ENCODE measurements at regions not wholly inside any gene's neighbourhood (a gene's known extent, or its start where the extent isn't known, plus 50 kb on each side); places are given as distances from the start of the nearest gene placed in this dataset.

DNA sequence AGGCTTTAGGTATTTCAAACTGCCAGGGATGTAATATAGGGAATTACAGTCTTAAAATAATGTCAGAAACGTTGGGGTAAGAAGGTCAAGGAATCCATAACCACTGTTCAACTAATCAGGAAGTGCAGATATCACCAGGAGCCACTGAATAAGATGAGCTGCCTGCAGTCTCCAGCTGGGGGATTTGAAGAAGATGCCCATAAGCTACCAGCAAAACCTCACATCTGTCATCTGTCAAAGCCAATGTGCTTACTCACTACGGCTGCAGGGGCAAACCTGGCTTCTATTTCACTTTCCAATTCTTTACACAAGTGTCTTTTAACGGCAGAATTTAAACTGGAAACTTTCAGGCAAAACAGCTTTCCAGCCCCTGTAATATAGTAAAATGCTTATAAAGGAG lies 1410.1 kb upstream of the ATXN8OS start:
- Histone ChIP-seq H3K4me1 (replicated peaks) (no peaks in the 10 kb centered on the region), H3K4me3 (no peak overlapping the region), H3K27me3 (replicated peaks; ENCODE audit: insufficient read depth) (no peaks in the 10 kb centered on the region), H3K36me3 (no peaks in the 10 kb centered on the region), H3K9me3 (no peaks in the 10 kb centered on the region), H3K27ac (no peak overlapping the region)
- 8% methylated on average over 3 of the region's 3 CpGs for WGBS
- intact Hi-C loops (cut with DNase I): no loop called here
- DNase-seq (ENCODE audit: low spot score): no peak
- TF ChIP-seq POLR2AphosphoS5 (IDR thresholded peaks at IDR 0.05) (no peak), POLR2A (IDR thresholded peaks at IDR 0.05) (no peak)
- TF ChIP-seq, protein P1, sequence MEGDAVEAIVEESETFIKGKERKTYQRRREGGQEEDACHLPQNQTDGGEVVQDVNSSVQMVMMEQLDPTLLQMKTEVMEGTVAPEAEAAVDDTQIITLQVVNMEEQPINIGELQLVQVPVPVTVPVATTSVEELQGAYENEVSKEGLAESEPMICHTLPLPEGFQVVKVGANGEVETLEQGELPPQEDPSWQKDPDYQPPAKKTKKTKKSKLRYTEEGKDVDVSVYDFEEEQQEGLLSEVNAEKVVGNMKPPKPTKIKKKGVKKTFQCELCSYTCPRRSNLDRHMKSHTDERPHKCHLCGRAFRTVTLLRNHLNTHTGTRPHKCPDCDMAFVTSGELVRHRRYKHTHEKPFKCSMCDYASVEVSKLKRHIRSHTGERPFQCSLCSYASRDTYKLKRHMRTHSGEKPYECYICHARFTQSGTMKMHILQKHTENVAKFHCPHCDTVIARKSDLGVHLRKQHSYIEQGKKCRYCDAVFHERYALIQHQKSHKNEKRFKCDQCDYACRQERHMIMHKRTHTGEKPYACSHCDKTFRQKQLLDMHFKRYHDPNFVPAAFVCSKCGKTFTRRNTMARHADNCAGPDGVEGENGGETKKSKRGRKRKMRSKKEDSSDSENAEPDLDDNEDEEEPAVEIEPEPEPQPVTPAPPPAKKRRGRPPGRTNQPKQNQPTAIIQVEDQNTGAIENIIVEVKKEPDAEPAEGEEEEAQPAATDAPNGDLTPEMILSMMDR (IDR thresholded peaks at IDR 0.05): no peak

DNA sequence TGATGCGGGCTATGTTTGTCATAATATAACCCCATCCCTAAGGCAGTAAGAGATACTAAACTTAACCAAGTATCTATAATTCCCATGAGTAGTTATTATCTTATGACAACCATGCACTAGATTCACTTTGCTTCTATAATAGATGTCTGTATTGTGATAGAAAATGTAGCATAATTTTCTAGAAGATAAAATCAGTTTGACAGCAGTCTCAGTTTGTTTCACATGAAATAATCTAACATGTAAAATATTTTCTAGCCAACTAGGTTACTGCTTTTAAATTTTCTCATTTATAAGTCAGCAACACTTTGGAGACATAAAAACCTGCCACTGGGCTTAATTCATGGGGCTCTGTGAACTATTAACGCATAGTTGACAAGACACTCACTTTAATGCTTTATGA lies 1410.7 kb upstream of the ATXN8OS start:
- no peaks in the 10 kb centered on the region for H3K27me3 ChIP-seq (replicated peaks; ENCODE audit: insufficient read depth)
- TF ChIP-seq, protein P1 (IDR thresholded peaks at IDR 0.05): no peak
- no peak for TF ChIP-seq POLR2AphosphoS5 (IDR thresholded peaks at IDR 0.05)
- no peak for TF ChIP-seq POLR2A (IDR thresholded peaks at IDR 0.05)
- 89% methylated on average over 2 of the region's 2 CpGs for WGBS
- no peak for DNase-seq (ENCODE audit: low spot score)
- H3K4me1 ChIP-seq (replicated peaks): no peaks in the 10 kb centered on the region
- no peaks in the 10 kb centered on the region for H3K36me3 ChIP-seq
- no peak overlapping the region for H3K4me3 ChIP-seq
- no peak overlapping the region for H3K27ac ChIP-seq
- intact Hi-C loops (cut with DNase I): no loop called here
- no peaks in the 10 kb centered on the region for H3K9me3 ChIP-seq

DNA sequence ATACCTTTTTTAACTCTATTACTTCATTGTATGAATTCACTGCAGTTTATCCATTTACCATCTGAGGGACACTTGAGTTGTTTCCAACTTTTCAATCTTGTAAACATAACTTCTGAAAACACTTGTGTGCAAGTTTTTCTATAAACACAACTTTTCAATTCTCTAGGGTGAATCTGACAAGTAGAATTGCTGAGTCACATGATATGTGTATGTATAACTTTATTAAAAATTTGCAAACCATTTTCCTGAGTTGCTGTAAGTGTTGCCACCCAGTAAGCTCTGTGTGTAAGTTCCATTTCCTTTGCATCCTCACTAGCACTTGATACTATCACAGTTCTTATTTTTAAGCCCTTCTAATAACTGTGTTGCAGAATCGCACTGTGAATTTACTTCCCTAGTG lies 1415.6 kb upstream of the ATXN8OS start:
- Histone ChIP-seq H3K36me3 (no peaks in the 10 kb centered on the region), H3K9me3 (no peaks in the 10 kb centered on the region), H3K4me3 (no peak overlapping the region), H3K27ac (no peak overlapping the region), H3K4me1 (replicated peaks) (no peaks in the 10 kb centered on the region), H3K27me3 (replicated peaks; ENCODE audit: insufficient read depth) (no peaks in the 10 kb centered on the region)
- DNase-seq (ENCODE audit: low spot score): no peak
- 100% methylated on average over 1 of the region's 1 CpG for WGBS
- intact Hi-C loops (cut with DNase I): no loop called here
- TF ChIP-seq POLR2AphosphoS5 (IDR thresholded peaks at IDR 0.05) (no peak), POLR2A (IDR thresholded peaks at IDR 0.05) (no peak)
- TF ChIP-seq, protein P1 (IDR thresholded peaks at IDR 0.05): no peak

DNA sequence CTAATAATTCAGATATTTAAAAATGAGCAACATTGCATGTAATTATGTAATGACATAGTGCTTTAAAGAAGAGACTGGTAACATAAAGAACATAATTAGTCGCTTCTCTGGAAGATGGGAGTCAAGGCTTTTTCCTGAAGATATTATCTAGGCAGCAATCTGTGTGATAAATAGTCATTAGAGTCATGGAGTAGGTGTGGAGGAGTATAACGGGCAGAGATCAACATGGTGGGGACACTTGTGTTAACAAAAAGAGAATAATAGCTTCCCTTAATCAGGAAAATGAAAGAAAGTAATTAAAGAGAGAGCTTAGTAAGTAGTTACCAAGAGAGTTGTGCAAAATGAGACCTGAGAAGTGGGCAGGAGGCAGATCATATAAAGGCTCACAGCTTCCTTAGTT lies 1417.1 kb upstream of the ATXN8OS start:
- no peak for DNase-seq (ENCODE audit: low spot score)
- Histone ChIP-seq H3K9me3 (no peaks in the 10 kb centered on the region), H3K36me3 (no peaks in the 10 kb centered on the region), H3K4me1 (replicated peaks) (no peaks in the 10 kb centered on the region), H3K27me3 (replicated peaks; ENCODE audit: insufficient read depth) (no peaks in the 10 kb centered on the region), H3K4me3 (no peak overlapping the region), H3K27ac (no peak overlapping the region)
- intact Hi-C loops (cut with DNase I): no loop called here
- no peak for TF ChIP-seq POLR2A (IDR thresholded peaks at IDR 0.05)
- no peak for TF ChIP-seq POLR2AphosphoS5 (IDR thresholded peaks at IDR 0.05)
- TF ChIP-seq, protein P1 (IDR thresholded peaks at IDR 0.05): no peak
- 38% methylated on average over 2 of the region's 2 CpGs for WGBS

DNA sequence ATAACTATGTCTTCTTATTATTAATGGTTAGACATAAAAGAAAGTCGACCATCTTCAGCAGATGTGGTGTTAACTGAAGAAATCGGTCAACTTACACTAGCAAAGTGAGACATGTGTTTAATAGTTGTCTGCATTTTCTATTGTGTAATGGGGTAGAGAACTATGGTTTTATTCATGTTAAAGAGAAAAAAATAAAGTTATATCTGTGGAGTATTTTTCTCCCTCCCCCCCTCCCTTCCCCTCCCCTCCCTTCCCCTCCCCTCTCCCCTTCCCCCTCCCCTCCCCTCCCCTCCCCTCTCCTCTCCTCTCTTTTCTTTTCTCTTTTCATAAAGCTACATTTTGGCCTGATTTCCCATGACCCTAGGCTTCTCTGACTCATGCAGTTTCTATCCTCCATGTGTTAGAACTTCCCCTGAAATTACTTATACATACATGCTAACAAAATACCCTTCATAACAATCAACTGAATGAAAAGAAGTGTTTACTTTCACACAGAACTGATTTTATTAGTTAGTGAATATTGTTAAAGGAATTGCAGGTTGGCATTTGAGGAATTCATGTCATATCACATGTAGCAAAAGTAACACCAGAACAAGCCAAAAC lies 1431.0 kb upstream of the ATXN8OS start:
- WGBS: 84% methylated on average over 2 of the region's 2 CpGs
- intact Hi-C loops (cut with DNase I): no loop called here
- no peak for DNase-seq (ENCODE audit: low spot score)
- Histone ChIP-seq H3K27ac (no peak overlapping the region), H3K36me3 (no peaks in the 10 kb centered on the region), H3K9me3 (no peaks in the 10 kb centered on the region), H3K4me1 (replicated peaks) (no peaks in the 10 kb centered on the region), H3K4me3 (no peak overlapping the region), H3K27me3 (replicated peaks; ENCODE audit: insufficient read depth) (no peaks in the 10 kb centered on the region)
- TF ChIP-seq POLR2AphosphoS5 (IDR thresholded peaks at IDR 0.05) (no peak), POLR2A (IDR thresholded peaks at IDR 0.05) (no peak)
- TF ChIP-seq, protein P1 (IDR thresholded peaks at IDR 0.05): no peak
